ENCODE measurements at regions not wholly inside any gene's neighbourhood (a gene's known extent, or its start where the extent isn't known, plus 50 kb on each side); places are given as distances from the start of the nearest gene placed in this dataset.

DNA sequence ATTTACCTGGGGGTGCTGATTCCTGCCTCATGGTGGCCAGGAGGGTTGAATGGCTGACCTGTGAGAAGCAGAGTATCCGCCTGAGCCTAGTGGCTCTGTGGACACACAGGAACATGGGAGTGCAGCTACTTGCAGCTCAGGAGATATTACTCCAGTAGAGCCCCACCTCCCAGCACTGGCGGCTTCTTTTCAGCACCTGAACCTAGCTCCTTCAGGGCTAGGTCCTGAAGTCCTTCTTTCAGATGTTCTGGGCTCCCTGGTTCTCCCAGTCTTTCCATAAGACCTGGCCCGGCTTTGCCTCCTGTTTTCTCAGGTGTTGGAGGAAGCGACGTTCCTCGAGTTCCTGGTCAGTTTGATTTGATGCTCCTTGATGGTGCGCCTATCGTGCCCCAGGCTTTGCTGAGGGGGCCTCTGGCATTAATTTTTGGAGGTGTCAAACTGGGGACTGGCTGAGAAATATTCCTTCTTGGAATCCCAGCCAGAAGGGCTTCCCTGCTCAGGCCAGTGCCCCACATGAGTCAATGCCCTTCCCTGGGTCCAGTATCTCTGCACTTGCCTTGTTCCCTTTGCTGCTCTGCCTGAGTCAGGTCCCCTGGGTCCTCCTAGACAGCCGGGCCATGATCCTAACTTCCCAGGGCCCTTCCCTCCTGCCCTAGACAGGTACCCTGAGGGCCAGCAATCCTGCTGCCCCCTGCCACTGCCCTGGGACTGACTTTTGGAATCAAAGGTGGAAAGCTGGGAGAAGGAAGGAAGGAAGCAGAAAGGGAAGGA is 110.7 kb upstream of the HAAO start:
- Histone ChIP-seq H3K79me2 (ENCODE audit: insufficient read depth, low read length) (no peaks in the 10 kb centered on the region), H3K4me3 (ENCODE audit: low read length, poor library complexity, severe bottlenecking) (no peak overlapping the region), H3K9me2 (replicated peaks; ENCODE audit: low read depth, low read length) (no peaks in the 10 kb centered on the region), H4K20me1 (ENCODE audit: insufficient read depth, low read length, poor library complexity, severe bottlenecking) (no peaks in the 10 kb centered on the region), H3K9me3 (ENCODE audit: insufficient read depth, low read depth, low read length) (no peaks in the 10 kb centered on the region), H3K4me2 (ENCODE audit: low read depth, low read length, poor library complexity, severe bottlenecking) (no peak overlapping the region), H3K36me3 (ENCODE audit: insufficient read depth, low read length) (no peaks in the 10 kb centered on the region), H3K27me3 (ENCODE audit: insufficient read depth, low read length, poor library complexity, severe bottlenecking) (no peaks in the 10 kb centered on the region), H3K9ac (ENCODE audit: low read depth, low read length, poor library complexity, severe bottlenecking) (no peak overlapping the region), H2AFZ (ENCODE audit: low read length) (no peak overlapping the region), H3K4me1 (ENCODE audit: insufficient read depth, low read length, poor library complexity, severe bottlenecking) (no peaks in the 10 kb centered on the region), H3F3A (ENCODE audit: low read depth) (no peaks in the 10 kb centered on the region)
- no peak for TF ChIP-seq EZH2phosphoT487 (IDR thresholded peaks at IDR 0.05; ENCODE audit: borderline replicate concordance)
- TF ChIP-seq, protein P1, sequence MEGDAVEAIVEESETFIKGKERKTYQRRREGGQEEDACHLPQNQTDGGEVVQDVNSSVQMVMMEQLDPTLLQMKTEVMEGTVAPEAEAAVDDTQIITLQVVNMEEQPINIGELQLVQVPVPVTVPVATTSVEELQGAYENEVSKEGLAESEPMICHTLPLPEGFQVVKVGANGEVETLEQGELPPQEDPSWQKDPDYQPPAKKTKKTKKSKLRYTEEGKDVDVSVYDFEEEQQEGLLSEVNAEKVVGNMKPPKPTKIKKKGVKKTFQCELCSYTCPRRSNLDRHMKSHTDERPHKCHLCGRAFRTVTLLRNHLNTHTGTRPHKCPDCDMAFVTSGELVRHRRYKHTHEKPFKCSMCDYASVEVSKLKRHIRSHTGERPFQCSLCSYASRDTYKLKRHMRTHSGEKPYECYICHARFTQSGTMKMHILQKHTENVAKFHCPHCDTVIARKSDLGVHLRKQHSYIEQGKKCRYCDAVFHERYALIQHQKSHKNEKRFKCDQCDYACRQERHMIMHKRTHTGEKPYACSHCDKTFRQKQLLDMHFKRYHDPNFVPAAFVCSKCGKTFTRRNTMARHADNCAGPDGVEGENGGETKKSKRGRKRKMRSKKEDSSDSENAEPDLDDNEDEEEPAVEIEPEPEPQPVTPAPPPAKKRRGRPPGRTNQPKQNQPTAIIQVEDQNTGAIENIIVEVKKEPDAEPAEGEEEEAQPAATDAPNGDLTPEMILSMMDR (conservative IDR thresholded peaks at IDR 0.05; ENCODE audit: low read length) = no peak

DNA sequence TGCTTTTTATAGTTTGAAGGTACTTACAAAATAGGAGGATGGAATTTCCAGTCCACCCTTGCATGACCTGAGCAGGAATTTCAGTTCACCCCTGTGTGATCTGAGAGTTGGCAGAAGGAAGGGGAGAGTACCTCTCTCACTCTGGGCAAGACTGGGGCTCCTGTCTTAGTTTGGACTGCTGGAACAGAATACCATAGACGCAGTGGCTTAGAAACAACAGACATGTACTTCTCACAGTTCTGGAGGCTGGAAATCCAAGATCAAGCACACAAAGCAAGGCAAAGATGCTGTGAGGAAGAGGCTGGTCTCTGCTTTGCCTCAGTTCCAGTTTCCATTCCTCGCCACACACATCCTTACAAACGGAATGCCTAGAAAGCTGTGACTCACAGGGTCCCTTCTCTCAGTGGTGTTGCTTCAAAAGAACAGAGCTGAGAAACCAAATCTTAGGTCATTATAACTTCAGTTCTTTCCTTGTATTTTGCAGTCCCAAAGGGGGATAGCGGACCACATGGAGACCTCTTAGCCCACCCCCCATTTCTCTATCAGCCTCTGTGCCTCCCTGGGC is 108.8 kb upstream of the HAAO start:
- Histone ChIP-seq H3K4me2 (ENCODE audit: low read depth, low read length, poor library complexity, severe bottlenecking) (no peak overlapping the region), H3K4me3 (ENCODE audit: low read length, poor library complexity, severe bottlenecking) (no peak overlapping the region), H3K36me3 (ENCODE audit: insufficient read depth, low read length) (no peaks in the 10 kb centered on the region), H3K27me3 (ENCODE audit: insufficient read depth, low read length, poor library complexity, severe bottlenecking) (no peaks in the 10 kb centered on the region), H3K4me1 (ENCODE audit: insufficient read depth, low read length, poor library complexity, severe bottlenecking) (no peaks in the 10 kb centered on the region), H4K20me1 (ENCODE audit: insufficient read depth, low read length, poor library complexity, severe bottlenecking) (no peaks in the 10 kb centered on the region), H2AFZ (ENCODE audit: low read length) (no peak overlapping the region), H3K9me2 (replicated peaks; ENCODE audit: low read depth, low read length) (no peaks in the 10 kb centered on the region), H3K79me2 (ENCODE audit: insufficient read depth, low read length) (no peaks in the 10 kb centered on the region), H3K9me3 (ENCODE audit: insufficient read depth, low read depth, low read length) (no peaks in the 10 kb centered on the region), H3F3A (ENCODE audit: low read depth) (no peaks in the 10 kb centered on the region), H3K9ac (ENCODE audit: low read depth, low read length, poor library complexity, severe bottlenecking) (no peak overlapping the region)
- TF ChIP-seq, protein P1 (conservative IDR thresholded peaks at IDR 0.05; ENCODE audit: low read length) = no peak
- no peak for TF ChIP-seq EZH2phosphoT487 (IDR thresholded peaks at IDR 0.05; ENCODE audit: borderline replicate concordance)

DNA sequence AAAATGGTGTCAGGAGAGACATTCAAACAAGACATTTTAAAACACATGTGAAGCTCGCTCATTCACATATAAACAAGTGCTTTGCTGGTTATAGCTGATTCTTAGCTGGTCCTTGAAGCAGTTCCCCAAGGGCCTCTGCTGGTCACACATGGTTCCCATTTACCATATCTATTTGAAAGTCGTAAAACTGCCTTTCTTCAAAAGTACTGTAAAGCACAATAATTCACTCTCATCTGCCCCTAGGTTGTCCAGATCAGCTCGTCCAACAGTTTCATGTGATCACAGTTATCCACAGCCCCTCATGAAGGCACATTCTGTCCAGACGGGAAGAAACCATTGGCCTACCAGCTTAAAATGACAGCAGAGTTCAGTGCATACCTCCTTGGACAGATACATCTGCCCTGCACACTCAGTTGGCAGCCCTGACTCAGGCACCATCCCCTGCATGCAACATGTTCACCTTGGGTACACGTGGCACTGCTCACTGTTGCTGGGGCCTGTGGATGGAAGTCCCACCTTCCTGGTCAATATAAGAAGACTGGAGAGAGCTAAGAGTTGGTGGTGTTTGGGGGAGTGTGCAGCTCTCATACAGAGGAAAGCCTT is 108.0 kb upstream of the HAAO start:
- no peaks in the 10 kb centered on the region for H3K4me1 ChIP-seq (ENCODE audit: insufficient read depth, low read length, poor library complexity, severe bottlenecking)
- H3K9me2 ChIP-seq (replicated peaks; ENCODE audit: low read depth, low read length) = no peaks in the 10 kb centered on the region
- TF ChIP-seq, protein P1 (conservative IDR thresholded peaks at IDR 0.05; ENCODE audit: low read length) = no peak
- no peak for TF ChIP-seq EZH2phosphoT487 (IDR thresholded peaks at IDR 0.05; ENCODE audit: borderline replicate concordance)
- H3K4me3 ChIP-seq (ENCODE audit: low read length, poor library complexity, severe bottlenecking) = no peak overlapping the region
- no peaks in the 10 kb centered on the region for H3F3A ChIP-seq (ENCODE audit: low read depth)
- H3K9me3 ChIP-seq (ENCODE audit: insufficient read depth, low read depth, low read length) = no peaks in the 10 kb centered on the region
- no peaks in the 10 kb centered on the region for H4K20me1 ChIP-seq (ENCODE audit: insufficient read depth, low read length, poor library complexity, severe bottlenecking)
- no peaks in the 10 kb centered on the region for H3K36me3 ChIP-seq (ENCODE audit: insufficient read depth, low read length)
- no peaks in the 10 kb centered on the region for H3K79me2 ChIP-seq (ENCODE audit: insufficient read depth, low read length)
- no peak overlapping the region for H2AFZ ChIP-seq (ENCODE audit: low read length)
- no peak overlapping the region for H3K9ac ChIP-seq (ENCODE audit: low read depth, low read length, poor library complexity, severe bottlenecking)
- H3K4me2 ChIP-seq (ENCODE audit: low read depth, low read length, poor library complexity, severe bottlenecking) = no peak overlapping the region
- H3K27me3 ChIP-seq (ENCODE audit: insufficient read depth, low read length, poor library complexity, severe bottlenecking) = no peaks in the 10 kb centered on the region

Data from Loucy (cell line).